K562 (cell line): ENCODE measurements at regions not wholly inside any gene's neighbourhood (a gene's known extent, or its start where the extent isn't known, plus 50 kb on each side); places are given as distances from the start of the nearest gene placed in this dataset.

Source experiments
- ATAC-seq: fragments of 200-7000 bp; cut with Tn5 transposase; 3 replicates; pipeline ENCODE4 v1.9.1; 2020; ENCODE audit warnings: moderate library complexity
- BruUV-seq: library from RNA; stranded (reverse); fragments of 400-500 nt; replicated peaks from 2 replicates; lab custom pipeline; 2021; lab: Mats Ljungman, UMichigan
- CTCF ChIA-PET: fragments of 300-600 bp; formaldehyde crosslinking; extraction: SDS; loops from one replicate; lab custom pipeline; 2021; ENCODE audit warnings: low intra/inter-chr PET ratio; lab: Yijun Ruan, JAX
- POLR2A ChIA-PET: fragments of 300-600, 350-650 bp; sonication (Branson Sonifier 250); formaldehyde crosslinking; extraction: SDS; loops from one replicate; lab custom pipeline; 2021; ENCODE audit warnings: antibody characterized with exemption, inconsistent platforms; lab: Yijun Ruan, JAX
- DNase-seq, 4 experiments: peaks; one replicate each; pipeline versions ENCODE4 v3.0.0 to v3.0.0-alpha.2; 2011 to 2018; ENCODE audit warnings: low spot score in 3 of 4, mixed read lengths in 3 of 4; ENCODE audit errors: extremely low read depth in 1 of 4
- FAIRE-seq: peaks from 2 replicates; lab custom pipeline; 2011; peaks lifted over from hg19 to GRCh38; lab: Jason Lieb, UNC
- H2AFZ ChIP-seq: 2 replicates; pipeline ENCODE4 v1.6.0; 2011; ENCODE audit warnings: low read depth, low read length, control low read depth, inconsistent platforms
- H3K27ac ChIP-seq: fragments of 200-600 bp; 3 replicates; pipeline ENCODE4 v1.8.0; 2011; ENCODE audit warnings: low read depth, mild to moderate bottlenecking, control low read depth, inconsistent platforms, low read length, moderate library complexity, mixed read lengths; ENCODE audit errors: extremely low read depth
- H3K27me3 ChIP-seq, 2 experiments: fragments of 300-600 bp in 1 of 2; 2 replicates in 1 of 2; 3 replicates in 1 of 2; pipeline versions ENCODE4 v1.6.0 to v1.8.0; 2011; ENCODE audit warnings: inconsistent platforms in 2 of 2, low read length in 2 of 2, mild to moderate bottlenecking in 1 of 2, mixed read lengths in 1 of 2, moderate library complexity in 1 of 2; ENCODE audit not compliant: control insufficient read depth in 2 of 2, insufficient read depth in 2 of 2
- H3K36me3 ChIP-seq: fragments of 300-600 bp; 3 replicates; pipeline ENCODE4 v1.8.0; 2011; ENCODE audit warnings: mild to moderate bottlenecking, low read length, inconsistent platforms; ENCODE audit not compliant: control insufficient read depth, insufficient read depth
- H3K4me1 ChIP-seq, 2 experiments: fragments of 200-600 bp in 1 of 2; replicated peaks in 1 of 2; 2 replicates in 1 of 2; 3 replicates in 1 of 2; pipeline versions ENCODE4 v1.5.1 to v1.8.0; 2011; ENCODE audit warnings: inconsistent platforms in 2 of 2, low read length in 2 of 2, mild to moderate bottlenecking in 1 of 2, mixed read lengths in 1 of 2, moderate library complexity in 1 of 2; ENCODE audit not compliant: control insufficient read depth in 2 of 2, insufficient read depth in 2 of 2
- H3K4me2 ChIP-seq: 2 replicates; pipeline ENCODE4 v1.6.1; 2011; ENCODE audit warnings: low read length, control low read depth, inconsistent platforms, mixed read lengths; ENCODE audit not compliant: insufficient read depth
- H3K4me3 ChIP-seq: fragments of 200-600 bp; sonication (generic), shearing (Covaris generic); 2 replicates; pipeline ENCODE4 v1.5.1; 2016; ENCODE audit warnings: control low read depth, inconsistent platforms
- H3K79me2 ChIP-seq: fragments of 200-600 bp; 3 replicates; pipeline ENCODE4 v1.8.0; 2011; ENCODE audit warnings: low read length, inconsistent platforms; ENCODE audit not compliant: control insufficient read depth, insufficient read depth
- H3K9ac ChIP-seq, 2 experiments: 2 replicates each; pipeline versions ENCODE4 v1.6.0 to v1.6.1; 2011; ENCODE audit warnings: low read depth in 2 of 2, low read length in 2 of 2, control low read depth in 1 of 2, inconsistent platforms in 1 of 2, mild to moderate bottlenecking in 1 of 2, mixed read lengths in 1 of 2; ENCODE audit not compliant: insufficient read depth in 1 of 2
- H3K9me1 ChIP-seq: one replicate; pipeline ENCODE4 v1.6.0; 2011; ENCODE audit warnings: inconsistent platforms, mild to moderate bottlenecking, low read length, moderate library complexity; ENCODE audit not compliant: control insufficient read depth, insufficient read depth
- H3K9me3 ChIP-seq: replicated peaks from 2 replicates; pipeline ENCODE4 v1.5.1; 2011; ENCODE audit warnings: low read depth, low read length, inconsistent platforms; ENCODE audit not compliant: control insufficient read depth, insufficient read depth
- H4K20me1 ChIP-seq: replicated peaks from 2 replicates; pipeline ENCODE4 v1.6.1; 2011; ENCODE audit warnings: low read length, inconsistent platforms, mixed read lengths; ENCODE audit not compliant: control insufficient read depth, insufficient read depth
- ARHGAP35 ChIP-seq: fragments of 450-650 bp; IDR thresholded peaks from 2 replicates; pipeline ENCODE4 v1.6.1; 2018; ENCODE audit not compliant: partially characterized antibody
- GABPB1 ChIP-seq: sonication (generic); formaldehyde crosslinking; IDR thresholded peaks from 2 replicates; pipeline ENCODE4 v1.8.0; 2022; ENCODE audit warnings: mild to moderate bottlenecking, missing genetic modification reagents
- HNRNPLL ChIP-seq: fragments of 200-400 bp; formaldehyde crosslinking; IDR thresholded peaks from 2 replicates; pipeline ENCODE4 v1.6.1; 2017; ENCODE audit warnings: low read length, low read depth, mild to moderate bottlenecking; ENCODE audit not compliant: poor library complexity, severe bottlenecking
- MITF ChIP-seq: IDR thresholded peaks from 2 replicates; pipeline ENCODE4 v1.6.1; 2014; ENCODE audit warnings: antibody characterized with exemption
- PBX2 ChIP-seq, 2 experiments: IDR thresholded peaks in 1 of 2; conservative IDR thresholded peaks in 1 of 2; 2 replicates each; pipeline ENCODE4 v1.6.1; 2016; ENCODE audit warnings: low read depth in 2 of 2, mild to moderate bottlenecking in 1 of 2, missing compliant biosample characterization in 1 of 2, missing genetic modification characterization in 1 of 2, moderate library complexity in 1 of 2
- RBM22 ChIP-seq: fragments of 200-400 bp; formaldehyde crosslinking; IDR thresholded peaks from 2 replicates; pipeline ENCODE4 v1.6.1; 2018; ENCODE audit warnings: low read length, low read depth; ENCODE audit not compliant: poor library complexity, severe bottlenecking
- SMARCB1 ChIP-seq: IDR thresholded peaks from 2 replicates; pipeline ENCODE4 v1.6.1; 2011; ENCODE audit warnings: improper control_type of control experiment, low read depth; ENCODE audit not compliant: insufficient read length
- U2AF1 ChIP-seq: fragments of 200-400 bp; formaldehyde crosslinking; optimal IDR thresholded peaks from 2 replicates; pipeline ENCODE3; 2017; ENCODE audit warnings: mild to moderate bottlenecking, low read depth, low read length, moderate library complexity
- ZFP36 ChIP-seq: fragments of 150-350 bp; IDR thresholded peaks from 2 replicates; pipeline ENCODE4 v1.6.1; 2018; ENCODE audit warnings: low read length, low read depth; ENCODE audit not compliant: partially characterized antibody
- WGBS: fragments of 100-300 bp; shearing (Covaris generic); methylation state at CpG from one replicate; pipeline ENCODE4 v1.1.6; 2016; ENCODE audit warnings: low coverage, mixed read lengths; ENCODE audit not compliant: insufficient coverage; ENCODE audit errors: missing lambda C conversion rate; 5-methylcytosine and 5-hydroxymethylcytosine counted together
- in situ Hi-C: fragments of 300-500 bp; cut with MboI; formaldehyde crosslinking; loops from 4 replicates; pipeline ENCODE4 v1.15.0; 2018; ENCODE audit warnings: inconsistent platforms, mixed read lengths
- intact Hi-C: fragments of 100-400 bp; cut with micrococcal nuclease; formaldehyde crosslinking; loops from 2 replicates; pipeline ENCODE4 v1.14.2; 2022
- TF ChIP-seq, protein P1 (sequence below): fragments of 450-650 bp; IDR thresholded peaks from 2 replicates; pipeline ENCODE4 v1.6.1; 2016; ENCODE audit warnings: missing biosample characterization, missing genetic modification characterization
- TF ChIP-seq, protein P2 (sequence below): fragments of 450-650 bp; IDR thresholded peaks from 2 replicates; pipeline ENCODE4 v1.6.1; 2016; ENCODE audit warnings: borderline replicate concordance
- TF ChIP-seq, protein P3 (sequence below): fragments of 250-450 bp; sonication (Bioruptor Pico); IDR thresholded peaks from 2 replicates; pipeline ENCODE4 v1.5.0; 2020; ENCODE audit warnings: mild to moderate bottlenecking

DNA sequence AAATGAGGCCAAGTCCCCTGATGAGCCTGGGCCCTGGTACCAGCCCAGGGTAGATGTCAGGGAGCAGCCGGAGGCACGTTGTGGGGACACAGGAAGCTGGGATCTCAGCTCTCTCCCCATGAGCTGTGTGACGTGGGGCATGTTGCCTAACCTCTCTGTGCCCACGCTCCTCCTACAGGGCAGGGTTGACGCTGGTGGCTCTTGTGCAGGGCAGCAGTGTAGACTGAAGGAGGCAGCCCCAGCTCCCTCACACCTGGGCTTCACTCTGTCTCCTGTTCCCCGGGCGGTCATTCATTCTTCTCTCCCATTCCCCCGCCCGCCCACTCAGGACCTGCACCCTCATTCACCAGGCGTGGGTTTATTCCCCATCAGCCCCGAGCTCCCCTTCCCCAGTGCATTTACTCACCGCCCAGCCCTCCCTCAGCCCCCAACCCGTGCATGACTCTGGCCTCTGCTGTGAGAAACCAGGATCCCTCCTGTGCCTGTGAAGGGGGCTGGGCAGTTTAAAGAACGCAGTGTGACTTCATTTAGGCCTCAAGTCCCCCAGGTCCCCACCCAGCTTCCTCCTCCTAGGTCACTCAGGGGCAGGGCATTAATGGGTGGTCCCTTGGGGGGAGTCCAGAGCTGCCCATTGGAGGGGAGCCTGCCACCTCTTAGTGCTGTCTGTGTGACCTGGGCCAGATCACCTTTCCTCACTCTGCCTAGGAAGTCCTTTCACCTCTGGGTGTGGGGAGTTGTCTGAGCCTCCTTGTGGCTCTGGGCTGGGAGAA, 285.7 kb downstream of the PTPRU start:
- intact Hi-C loops, result no loop called here
- Histone ChIP-seq H3K27ac (no peak overlapping the region), H3K4me3 (no peak overlapping the region), H3K4me1 (no peaks in the 10 kb centered on the region), H3K9me1 (no peaks in the 10 kb centered on the region), H3K36me3 (no peaks in the 10 kb centered on the region), H2AFZ (no peak overlapping the region), H4K20me1 (no peaks in the 10 kb centered on the region), H3K4me2 (no peak overlapping the region), H3K27me3 (peaks cover 8 to 30% of the 10 kb centered on the region in 2 experiments; a peak in 3 of 5 replicates), H3K79me2 (no peaks in the 10 kb centered on the region), H3K9ac (no peak overlapping the region), H3K9me3 (no peaks in the 10 kb centered on the region)
- ChIA-PET POLR2A (no interaction called here), CTCF (no interaction called here)
- in situ Hi-C loops, result no loop called here
- WGBS, result 4% methylated on average over 13 of the region's 14 CpGs
- DNase-seq (no peak), FAIRE-seq (no peak), ATAC-seq (0 out of 3 replicates have a peak, but pooled peaks have one; percentile 23)
- BruUV-seq, result no TSS peak
- TF ChIP-seq HNRNPLL (no peak), PBX2 (CRISPR knock-in tag; IDR thresholded peaks at IDR 0.05; ENCODE audit: low read depth) (no peak), PBX2 (tag; conservative IDR thresholded peaks at IDR 0.05; ENCODE audit: low read depth) (no peak), U2AF1 (no peak), RBM22 (no peak), ZFP36 (peak; percentile 62), GABPB1 (CRISPR knock-in tag) (no peak), ARHGAP35 (no peak), SMARCB1 (no peak), MITF (no peak)
- TF ChIP-seq, protein P1, sequence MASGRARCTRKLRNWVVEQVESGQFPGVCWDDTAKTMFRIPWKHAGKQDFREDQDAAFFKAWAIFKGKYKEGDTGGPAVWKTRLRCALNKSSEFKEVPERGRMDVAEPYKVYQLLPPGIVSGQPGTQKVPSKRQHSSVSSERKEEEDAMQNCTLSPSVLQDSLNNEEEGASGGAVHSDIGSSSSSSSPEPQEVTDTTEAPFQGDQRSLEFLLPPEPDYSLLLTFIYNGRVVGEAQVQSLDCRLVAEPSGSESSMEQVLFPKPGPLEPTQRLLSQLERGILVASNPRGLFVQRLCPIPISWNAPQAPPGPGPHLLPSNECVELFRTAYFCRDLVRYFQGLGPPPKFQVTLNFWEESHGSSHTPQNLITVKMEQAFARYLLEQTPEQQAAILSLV (tag), result no peak
- TF ChIP-seq, protein P2, sequence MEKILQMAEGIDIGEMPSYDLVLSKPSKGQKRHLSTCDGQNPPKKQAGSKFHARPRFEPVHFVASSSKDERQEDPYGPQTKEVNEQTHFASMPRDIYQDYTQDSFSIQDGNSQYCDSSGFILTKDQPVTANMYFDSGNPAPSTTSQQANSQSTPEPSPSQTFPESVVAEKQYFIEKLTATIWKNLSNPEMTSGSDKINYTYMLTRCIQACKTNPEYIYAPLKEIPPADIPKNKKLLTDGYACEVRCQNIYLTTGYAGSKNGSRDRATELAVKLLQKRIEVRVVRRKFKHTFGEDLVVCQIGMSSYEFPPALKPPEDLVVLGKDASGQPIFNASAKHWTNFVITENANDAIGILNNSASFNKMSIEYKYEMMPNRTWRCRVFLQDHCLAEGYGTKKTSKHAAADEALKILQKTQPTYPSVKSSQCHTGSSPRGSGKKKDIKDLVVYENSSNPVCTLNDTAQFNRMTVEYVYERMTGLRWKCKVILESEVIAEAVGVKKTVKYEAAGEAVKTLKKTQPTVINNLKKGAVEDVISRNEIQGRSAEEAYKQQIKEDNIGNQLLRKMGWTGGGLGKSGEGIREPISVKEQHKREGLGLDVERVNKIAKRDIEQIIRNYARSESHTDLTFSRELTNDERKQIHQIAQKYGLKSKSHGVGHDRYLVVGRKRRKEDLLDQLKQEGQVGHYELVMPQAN, result no peak
- TF ChIP-seq, protein P3, sequence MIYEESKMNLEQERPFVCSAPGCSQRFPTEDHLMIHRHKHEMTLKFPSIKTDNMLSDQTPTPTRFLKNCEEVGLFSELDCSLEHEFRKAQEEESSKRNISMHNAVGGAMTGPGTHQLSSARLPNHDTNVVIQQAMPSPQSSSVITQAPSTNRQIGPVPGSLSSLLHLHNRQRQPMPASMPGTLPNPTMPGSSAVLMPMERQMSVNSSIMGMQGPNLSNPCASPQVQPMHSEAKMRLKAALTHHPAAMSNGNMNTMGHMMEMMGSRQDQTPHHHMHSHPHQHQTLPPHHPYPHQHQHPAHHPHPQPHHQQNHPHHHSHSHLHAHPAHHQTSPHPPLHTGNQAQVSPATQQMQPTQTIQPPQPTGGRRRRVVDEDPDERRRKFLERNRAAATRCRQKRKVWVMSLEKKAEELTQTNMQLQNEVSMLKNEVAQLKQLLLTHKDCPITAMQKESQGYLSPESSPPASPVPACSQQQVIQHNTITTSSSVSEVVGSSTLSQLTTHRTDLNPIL (CRISPR knock-in tag), result no peak
